ENCODE measurements at regions not wholly inside any gene's neighbourhood (a gene's known extent, or its start where the extent isn't known, plus 50 kb on each side); places are given as distances from the start of the nearest gene placed in this dataset.

DNA sequence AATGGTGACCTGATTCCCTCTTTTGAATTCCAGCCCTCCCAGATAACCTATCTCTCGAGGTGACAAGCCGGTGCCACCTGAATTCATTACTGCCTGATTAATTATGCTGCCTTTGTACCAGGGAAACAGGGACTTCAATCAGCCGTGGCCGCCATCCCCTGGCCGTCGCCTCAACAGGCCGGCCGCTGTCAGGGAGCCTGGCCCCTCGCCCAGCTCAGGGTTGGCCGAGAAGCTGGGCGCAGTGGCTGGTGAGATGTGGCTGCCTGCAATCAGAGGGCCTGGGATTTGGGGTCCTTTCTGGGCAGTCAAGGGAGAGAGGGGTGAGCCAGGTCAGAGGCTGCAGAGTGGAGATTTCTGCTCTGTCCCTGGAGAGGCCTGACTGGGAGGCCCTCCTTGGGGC is 91.2 kb downstream of the KCTD15 start:
- Histone ChIP-seq H3K4me3 (no peak overlapping the region), H3K4me1 (replicated peaks) (peaks cover 5% of the 10 kb centered on the region), H3K9me3 (no peaks in the 10 kb centered on the region), H3K27me3 (replicated peaks; ENCODE audit: insufficient read depth) (no peaks in the 10 kb centered on the region), H3K27ac (no peak overlapping the region), H3K36me3 (no peaks in the 10 kb centered on the region)
- DNase-seq (ENCODE audit: low spot score), result no peak
- TF ChIP-seq CTCF (IDR thresholded peaks at IDR 0.05), result no peak
- TF ChIP-seq POLR2AphosphoS5 (IDR thresholded peaks at IDR 0.05), result no peak
- no peak for TF ChIP-seq POLR2A (IDR thresholded peaks at IDR 0.05)
- 58% methylated on average over 11 of the region's 11 CpGs for WGBS
- intact Hi-C loops (cut with DNase I), result no loop called here

- DNase-seq (ENCODE audit: low spot score), result no peak
- Histone ChIP-seq H3K27me3 (replicated peaks; ENCODE audit: insufficient read depth) (no peaks in the 10 kb centered on the region), H3K27ac (no peak overlapping the region), H3K4me3 (no peak overlapping the region), H3K4me1 (replicated peaks) (peaks cover 5% of the 10 kb centered on the region), H3K36me3 (no peaks in the 10 kb centered on the region), H3K9me3 (no peaks in the 10 kb centered on the region)
- TF ChIP-seq CTCF (IDR thresholded peaks at IDR 0.05) (no peak), POLR2AphosphoS5 (IDR thresholded peaks at IDR 0.05) (no peak), POLR2A (IDR thresholded peaks at IDR 0.05) (no peak)
- intact Hi-C loops (cut with DNase I), result no loop called here
- WGBS, result 91% methylated on average over 3 of the region's 3 CpGs
Observed at GRCh38 chr19:33888665-33889064, 92.0 kb downstream of the KCTD15 start.

DNA sequence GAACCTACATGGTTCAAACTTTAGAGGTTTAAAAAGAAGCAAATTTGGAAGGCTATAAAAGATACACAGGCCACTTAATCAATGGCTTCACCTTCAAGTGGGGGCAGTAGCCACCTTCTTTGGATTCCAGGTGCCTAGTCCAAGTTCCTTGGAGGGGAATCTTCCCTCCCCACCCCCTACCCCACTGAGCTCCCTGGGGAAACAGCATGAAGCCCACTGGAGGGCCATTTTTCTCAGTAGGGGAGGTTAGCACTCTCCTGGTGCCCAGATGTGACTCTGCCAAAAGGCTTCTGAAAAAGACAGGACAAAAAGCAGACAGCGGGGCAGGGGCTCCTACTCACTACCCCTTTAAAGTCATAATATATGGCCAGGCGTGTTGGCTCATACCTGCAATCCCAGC is 93.9 kb downstream of the KCTD15 start:
- no peaks in the 10 kb centered on the region for H3K27me3 ChIP-seq (replicated peaks; ENCODE audit: insufficient read depth)
- no peak overlapping the region for H3K27ac ChIP-seq
- no peak for DNase-seq (ENCODE audit: low spot score)
- intact Hi-C loops (cut with DNase I), result no loop called here
- no peaks in the 10 kb centered on the region for H3K36me3 ChIP-seq
- no peaks in the 10 kb centered on the region for H3K9me3 ChIP-seq
- no peak overlapping the region for H3K4me3 ChIP-seq
- TF ChIP-seq CTCF (IDR thresholded peaks at IDR 0.05) (no peak), POLR2A (IDR thresholded peaks at IDR 0.05) (no peak), POLR2AphosphoS5 (IDR thresholded peaks at IDR 0.05) (no peak)
- H3K4me1 ChIP-seq (replicated peaks), result no peaks in the 10 kb centered on the region
- 85% methylated on average over 2 of the region's 2 CpGs for WGBS

GRCh38 chr19:33891773-33892172 is 95.1 kb downstream of the KCTD15 start:
- no peak overlapping the region for H3K27ac ChIP-seq
- 92% methylated on average over 3 of the region's 3 CpGs for WGBS
- H3K4me3 ChIP-seq, result no peak overlapping the region
- intact Hi-C loops (cut with DNase I), result no loop called here
- no peaks in the 10 kb centered on the region for H3K4me1 ChIP-seq (replicated peaks)
- no peaks in the 10 kb centered on the region for H3K9me3 ChIP-seq
- no peak for TF ChIP-seq CTCF (IDR thresholded peaks at IDR 0.05)
- no peak for TF ChIP-seq POLR2A (IDR thresholded peaks at IDR 0.05)
- no peak for TF ChIP-seq POLR2AphosphoS5 (IDR thresholded peaks at IDR 0.05)
- H3K27me3 ChIP-seq (replicated peaks; ENCODE audit: insufficient read depth), result no peaks in the 10 kb centered on the region
- DNase-seq (ENCODE audit: low spot score), result no peak
- H3K36me3 ChIP-seq, result no peaks in the 10 kb centered on the region

DNA sequence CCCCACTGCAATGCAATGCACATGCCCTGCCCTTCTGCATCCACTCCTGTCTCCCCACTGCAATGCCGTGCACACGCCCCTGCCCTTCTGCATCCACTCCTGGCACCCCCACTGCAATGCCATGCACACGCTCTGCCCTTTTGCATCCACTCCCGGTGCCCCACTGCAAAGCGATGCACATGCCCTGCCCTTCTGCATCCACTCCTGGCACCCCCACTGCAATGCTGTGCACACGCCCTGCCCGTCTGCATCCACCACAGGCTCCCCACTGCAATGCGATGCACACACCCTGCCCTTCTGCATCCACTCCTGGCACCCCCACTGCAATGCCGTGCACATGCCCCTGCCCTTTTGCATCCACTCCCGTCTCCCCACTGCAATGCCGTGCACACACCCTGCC is 98.1 kb downstream of the KCTD15 start:
- H3K36me3 ChIP-seq, result no peaks in the 10 kb centered on the region
- H3K4me3 ChIP-seq, result no peak overlapping the region
- no peaks in the 10 kb centered on the region for H3K4me1 ChIP-seq (replicated peaks)
- DNase-seq (ENCODE audit: low spot score), result no peak
- H3K9me3 ChIP-seq, result no peaks in the 10 kb centered on the region
- no peaks in the 10 kb centered on the region for H3K27me3 ChIP-seq (replicated peaks; ENCODE audit: insufficient read depth)
- no peak overlapping the region for H3K27ac ChIP-seq
- intact Hi-C loops (cut with DNase I), result no loop called here
- 75% methylated on average over 11 of the region's 11 CpGs for WGBS
- TF ChIP-seq CTCF (IDR thresholded peaks at IDR 0.05), result no peak

Data from prostate gland (tissue), 2 donors.